IMR-90 (cell line): ENCODE measurements at regions not wholly inside any gene's neighbourhood (a gene's known extent, or its start where the extent isn't known, plus 50 kb on each side); places are given as distances from the start of the nearest gene placed in this dataset.

ENCODE experiments used
- ATAC-seq: fragments of 200-7000 bp; cut with Tn5 transposase; 2 replicates; pipeline ENCODE4 v1.9.1; 2020; ENCODE audit warnings: low read depth, mild to moderate bottlenecking, moderate library complexity
- BruUV-seq: library from RNA; stranded (reverse); fragments of 400-500 nt; replicated peaks from 2 replicates; lab custom pipeline; 2021; lab: Mats Ljungman, UMichigan
- CTCF ChIA-PET: fragments of 300-600 bp; formaldehyde crosslinking; extraction: SDS; loops from one replicate; lab custom pipeline; 2021; ENCODE audit warnings: antibody characterized with exemption; lab: Yijun Ruan, JAX
- POLR2A ChIA-PET: fragments of 300-600 bp; sonication (Branson Sonifier 250); formaldehyde crosslinking; loops from one replicate; lab custom pipeline; 2022; ENCODE audit warnings: antibody characterized with exemption; ENCODE audit not compliant: unreplicated experiment; lab: Charles Lee
- DNase-seq: peaks from one replicate; pipeline ENCODE4 v3.0.0; 2013
- H2AFZ ChIP-seq: replicated peaks from 2 replicates; pipeline ENCODE3; 2013; ENCODE audit warnings: low read length, mild to moderate bottlenecking; ENCODE audit not compliant: poor library complexity
- H2AK5ac ChIP-seq: 2 replicates; pipeline ENCODE4 v1.6.1; 2013; ENCODE audit warnings: low read depth, low read length, inconsistent platforms
- H2AK9ac ChIP-seq: replicated peaks from 2 replicates; pipeline ENCODE3; 2013; ENCODE audit warnings: mild to moderate bottlenecking, low read depth, low read length, moderate library complexity; ENCODE audit not compliant: poor library complexity
- H2BK120ac ChIP-seq: 2 replicates; pipeline ENCODE4 v1.6.1; 2013; ENCODE audit warnings: low read depth, low read length, inconsistent platforms
- H2BK15ac ChIP-seq: 3 replicates; pipeline ENCODE4 v1.6.1; 2013; ENCODE audit warnings: low read depth, low read length, inconsistent platforms
- H2BK20ac ChIP-seq: 2 replicates; pipeline ENCODE4 v1.6.1; 2013; ENCODE audit warnings: low read depth, mild to moderate bottlenecking, inconsistent platforms, low read length, moderate library complexity
- H2BK5ac ChIP-seq: 2 replicates; pipeline ENCODE4 v1.6.1; 2013; ENCODE audit warnings: mild to moderate bottlenecking, low read depth, low read length, inconsistent platforms; ENCODE audit not compliant: poor library complexity, severe bottlenecking
- H3K14ac ChIP-seq: replicated peaks from 2 replicates; pipeline ENCODE4 v1.6.1; 2013; ENCODE audit warnings: low read depth, low read length, inconsistent platforms
- H3K18ac ChIP-seq: 2 replicates; pipeline ENCODE4 v1.6.1; 2013; ENCODE audit warnings: low read depth, low read length, control low read depth
- H3K23ac ChIP-seq: 2 replicates; pipeline ENCODE4 v1.6.1; 2013; ENCODE audit warnings: low read depth, low read length, inconsistent platforms
- H3K27ac ChIP-seq: 2 replicates; pipeline ENCODE4 v1.5.1; 2013; ENCODE audit warnings: mild to moderate bottlenecking, control low read depth, low read length; ENCODE audit not compliant: insufficient read depth
- H3K27me3 ChIP-seq: 2 replicates; pipeline ENCODE4 v1.6.1; 2013; ENCODE audit warnings: low read length; ENCODE audit not compliant: control insufficient read depth, insufficient read depth
- H3K36me3 ChIP-seq: 2 replicates; pipeline ENCODE4 v1.6.1; 2013; ENCODE audit warnings: low read length, mixed read lengths; ENCODE audit not compliant: control insufficient read depth, insufficient read depth
- H3K4ac ChIP-seq: 2 replicates; pipeline ENCODE4 v1.6.1; 2013; ENCODE audit warnings: low read depth, low read length, inconsistent platforms
- H3K4me1 ChIP-seq: 2 replicates; pipeline ENCODE4 v1.6.1; 2013; ENCODE audit warnings: low read length, mixed read lengths; ENCODE audit not compliant: control insufficient read depth, insufficient read depth
- H3K4me2 ChIP-seq: 2 replicates; pipeline ENCODE4 v1.6.1; 2013; ENCODE audit warnings: low read depth, mild to moderate bottlenecking, control low read depth, low read length, moderate library complexity
- H3K4me3 ChIP-seq: 2 replicates; pipeline ENCODE4 v1.5.1; 2013; ENCODE audit warnings: low read depth, mild to moderate bottlenecking, control low read depth, low read length, moderate library complexity; ENCODE audit not compliant: insufficient read depth
- H3K56ac ChIP-seq: 2 replicates; pipeline ENCODE4 v1.6.1; 2013; ENCODE audit warnings: low read length, inconsistent platforms; ENCODE audit not compliant: insufficient read depth; ENCODE audit errors: extremely low read depth
- H3K79me1 ChIP-seq, 2 experiments: 2 replicates each; pipeline ENCODE4 v1.6.1; 2013; ENCODE audit warnings: low read length in 2 of 2, inconsistent platforms in 1 of 2, low read depth in 1 of 2
- H3K9ac ChIP-seq: 2 replicates; pipeline ENCODE4 v1.6.1; 2013; ENCODE audit warnings: low read depth, low read length, control low read depth
- H3K9me1 ChIP-seq: 2 replicates; pipeline ENCODE4 v1.6.1; 2013; ENCODE audit warnings: low read length, inconsistent platforms; ENCODE audit not compliant: insufficient read depth
- H3K9me3 ChIP-seq: 2 replicates; pipeline ENCODE4 v1.6.1; 2013; ENCODE audit warnings: low read length; ENCODE audit not compliant: control insufficient read depth, insufficient read depth
- H4K20me1 ChIP-seq: 2 replicates; pipeline ENCODE4 v1.6.1; 2013; ENCODE audit warnings: low read length, inconsistent platforms; ENCODE audit not compliant: insufficient read depth
- H4K5ac ChIP-seq: 2 replicates; pipeline ENCODE4 v1.6.1; 2013; ENCODE audit warnings: mild to moderate bottlenecking, low read depth, low read length, control low read depth
- H4K8ac ChIP-seq, 2 experiments: 2 replicates each; pipeline ENCODE4 v1.6.1; 2013; ENCODE audit warnings: low read depth in 2 of 2, low read length in 2 of 2, control low read depth in 1 of 2, inconsistent platforms in 1 of 2
- H4K91ac ChIP-seq: 2 replicates; pipeline ENCODE4 v1.6.1; 2013; ENCODE audit warnings: low read depth, low read length, inconsistent platforms; ENCODE audit not compliant: insufficient read depth
- CEBPB ChIP-seq: IDR thresholded peaks from 2 replicates; pipeline ENCODE4 v1.6.1; 2012; ENCODE audit warnings: low read depth, low read length, improper control_type of control experiment
- CHD1 ChIP-seq: IDR thresholded peaks from 2 replicates; pipeline ENCODE4 v1.6.1; 2012; ENCODE audit warnings: low read depth, low read length, improper control_type of control experiment
- ELK1 ChIP-seq: fragments of 150-350 bp; IDR thresholded peaks from 2 replicates; pipeline ENCODE4 v1.6.1; 2016; ENCODE audit warnings: low read depth, mild to moderate bottlenecking, low read length, moderate library complexity, borderline replicate concordance
- MXI1 ChIP-seq: IDR thresholded peaks from 2 replicates; pipeline ENCODE4 v1.6.1; 2012; ENCODE audit warnings: low read depth, mild to moderate bottlenecking, low read length, moderate library complexity, borderline replicate concordance
- NFE2L2 ChIP-seq: fragments of 150-350 bp; IDR thresholded peaks from 2 replicates; pipeline ENCODE4 v1.6.1; 2016; ENCODE audit warnings: low read depth, mild to moderate bottlenecking, low read length
- POLR2A ChIP-seq: IDR thresholded peaks from 2 replicates; pipeline ENCODE4 v1.6.1; 2012; ENCODE audit warnings: mild to moderate bottlenecking, low read depth, low read length
- RAD21 ChIP-seq: IDR thresholded peaks from 2 replicates; pipeline ENCODE4 v1.6.1; 2012; ENCODE audit warnings: low read length, improper control_type of control experiment
- RCOR1 ChIP-seq: IDR thresholded peaks from 2 replicates; pipeline ENCODE4 v1.6.1; 2012; ENCODE audit warnings: mild to moderate bottlenecking, low read length, improper control_type of control experiment; ENCODE audit not compliant: insufficient replicate concordance
- RFX5 ChIP-seq: IDR thresholded peaks from 2 replicates; pipeline ENCODE4 v1.8.0; 2012; ENCODE audit warnings: low read depth, mild to moderate bottlenecking, low read length, moderate library complexity
- SMC3 ChIP-seq: fragments of 150-350 bp; IDR thresholded peaks from 2 replicates; pipeline ENCODE4 v1.6.1; 2016; ENCODE audit warnings: low read depth, mild to moderate bottlenecking, antibody characterized with exemption, low read length, moderate library complexity
- USF2 ChIP-seq: fragments of 150-350 bp; IDR thresholded peaks from 2 replicates; pipeline ENCODE4 v1.6.1; 2017; ENCODE audit warnings: mild to moderate bottlenecking, antibody characterized with exemption, low read length, low read depth
- WGBS, 2 experiments: methylation state at CpG; one replicate each; pipeline versions ENCODE4 v1.1.5 to v1.1.7; 2013; ENCODE audit warnings: missing lambda C conversion rate in 2 of 2; ENCODE audit not compliant: insufficient read length in 1 of 2; ENCODE audit errors: extremely low coverage in 2 of 2; 5-methylcytosine and 5-hydroxymethylcytosine counted together
- dilution Hi-C: fragments of 300-500 bp; cut with HindIII; formaldehyde crosslinking; loops from one replicate; pipeline ENCODE4 v1.14.3; 2018; ENCODE audit warnings: low sequenced_read_pairs; ENCODE audit not compliant: unreplicated experiment
- in situ Hi-C: fragments of 300-500 bp; cut with MboI; formaldehyde crosslinking; loops from 3 replicates; pipeline ENCODE4 v1.14.3; 2019; ENCODE audit warnings: low sequenced_read_pairs, inconsistent platforms, mixed read lengths
- intact Hi-C: fragments of 100-400 bp; cut with micrococcal nuclease; formaldehyde crosslinking; loops from 2 replicates; pipeline ENCODE4 v1.10.0; 2022

- ChIA-PET CTCF (no interaction called here), POLR2A (no interaction called here)
- H2BK120ac ChIP-seq, result no peak overlapping the region
- intact Hi-C loops, result no loop called here
- dilution Hi-C loops, result no loop called here
- no peaks in the 10 kb centered on the region for H3K36me3 ChIP-seq
- TF ChIP-seq CHD1 (no peak), POLR2A (no peak), NFE2L2 (no peak), RFX5 (no peak), SMC3 (no peak), CEBPB (no peak), RCOR1 (no peak), ELK1 (no peak), RAD21 (no peak), MXI1 (no peak), USF2 (no peak)
- H4K5ac ChIP-seq, result no peak overlapping the region
- H3K4me2 ChIP-seq, result no peak overlapping the region
- H3K27me3 ChIP-seq, result no peaks in the 10 kb centered on the region
- no peak overlapping the region for H2AK5ac ChIP-seq
- no peak for DNase-seq
- in situ Hi-C loops, result no loop called here
- no peak overlapping the region for H3K14ac ChIP-seq
- no peak overlapping the region for H3K27ac ChIP-seq
- H3K79me1 ChIP-seq, result no peaks in the 10 kb centered on the region
- H3K23ac ChIP-seq, result no peak overlapping the region
- no CpG with 5 or more reads among the region's 5 CpGs for WGBS, 2 experiments
- no peak overlapping the region for H3K9ac ChIP-seq
- H3K56ac ChIP-seq, result no peak overlapping the region
- H3K4me3 ChIP-seq, result no peak overlapping the region
- H3K18ac ChIP-seq, result no peak overlapping the region
- no peak overlapping the region for H4K91ac ChIP-seq
- H4K20me1 ChIP-seq, result no peaks in the 10 kb centered on the region
- no peak overlapping the region for H2BK15ac ChIP-seq
- no peak overlapping the region for H3K4ac ChIP-seq
- no peak overlapping the region for H4K8ac ChIP-seq
- no peak overlapping the region for H2AK9ac ChIP-seq
- H3K4me1 ChIP-seq, result no peaks in the 10 kb centered on the region
- no peak overlapping the region for H2BK20ac ChIP-seq
- no peak overlapping the region for H2BK5ac ChIP-seq
- no peak overlapping the region for H2AFZ ChIP-seq
- H3K9me1 ChIP-seq, result no peaks in the 10 kb centered on the region
- no peaks in the 10 kb centered on the region for H3K9me3 ChIP-seq
- no TSS peak for BruUV-seq
- no peak for ATAC-seq
These were observed 1637.5 kb upstream of the PCDH7 start for GRCh38 chr4:29082684-29083083.
